ENCODE measurements at regions not wholly inside any gene's neighbourhood (a gene's known extent, or its start where the extent isn't known, plus 50 kb on each side); places are given as distances from the start of the nearest gene placed in this dataset.

DNA sequence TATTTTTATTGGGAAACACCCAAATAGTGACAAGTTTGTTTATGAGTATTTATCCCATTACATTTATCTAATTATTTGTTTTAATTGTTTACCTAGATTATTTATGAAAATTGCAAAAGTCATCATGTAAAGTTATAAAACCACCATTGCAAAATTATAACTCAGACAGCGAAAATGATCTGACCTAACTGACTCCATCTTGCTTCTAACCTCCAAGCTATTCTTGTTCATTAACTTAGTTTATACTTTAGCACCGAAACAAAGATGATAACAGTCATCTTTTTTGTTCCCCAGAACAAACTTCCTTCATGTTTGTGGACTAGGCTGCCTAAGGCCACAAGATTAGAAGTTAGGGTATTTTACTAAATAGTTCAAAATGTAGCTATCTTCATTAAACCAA lies 190.8 kb downstream of the FASLG start:
- TF ChIP-seq, protein P1, sequence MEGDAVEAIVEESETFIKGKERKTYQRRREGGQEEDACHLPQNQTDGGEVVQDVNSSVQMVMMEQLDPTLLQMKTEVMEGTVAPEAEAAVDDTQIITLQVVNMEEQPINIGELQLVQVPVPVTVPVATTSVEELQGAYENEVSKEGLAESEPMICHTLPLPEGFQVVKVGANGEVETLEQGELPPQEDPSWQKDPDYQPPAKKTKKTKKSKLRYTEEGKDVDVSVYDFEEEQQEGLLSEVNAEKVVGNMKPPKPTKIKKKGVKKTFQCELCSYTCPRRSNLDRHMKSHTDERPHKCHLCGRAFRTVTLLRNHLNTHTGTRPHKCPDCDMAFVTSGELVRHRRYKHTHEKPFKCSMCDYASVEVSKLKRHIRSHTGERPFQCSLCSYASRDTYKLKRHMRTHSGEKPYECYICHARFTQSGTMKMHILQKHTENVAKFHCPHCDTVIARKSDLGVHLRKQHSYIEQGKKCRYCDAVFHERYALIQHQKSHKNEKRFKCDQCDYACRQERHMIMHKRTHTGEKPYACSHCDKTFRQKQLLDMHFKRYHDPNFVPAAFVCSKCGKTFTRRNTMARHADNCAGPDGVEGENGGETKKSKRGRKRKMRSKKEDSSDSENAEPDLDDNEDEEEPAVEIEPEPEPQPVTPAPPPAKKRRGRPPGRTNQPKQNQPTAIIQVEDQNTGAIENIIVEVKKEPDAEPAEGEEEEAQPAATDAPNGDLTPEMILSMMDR (conservative IDR thresholded peaks at IDR 0.05): no peak
- no peak for TF ChIP-seq EZH2 (IDR thresholded peaks at IDR 0.05; ENCODE audit: low read depth)
